ENCODE measurements at regions not wholly inside any gene's neighbourhood (a gene's known extent, or its start where the extent isn't known, plus 50 kb on each side); places are given as distances from the start of the nearest gene placed in this dataset.

DNA sequence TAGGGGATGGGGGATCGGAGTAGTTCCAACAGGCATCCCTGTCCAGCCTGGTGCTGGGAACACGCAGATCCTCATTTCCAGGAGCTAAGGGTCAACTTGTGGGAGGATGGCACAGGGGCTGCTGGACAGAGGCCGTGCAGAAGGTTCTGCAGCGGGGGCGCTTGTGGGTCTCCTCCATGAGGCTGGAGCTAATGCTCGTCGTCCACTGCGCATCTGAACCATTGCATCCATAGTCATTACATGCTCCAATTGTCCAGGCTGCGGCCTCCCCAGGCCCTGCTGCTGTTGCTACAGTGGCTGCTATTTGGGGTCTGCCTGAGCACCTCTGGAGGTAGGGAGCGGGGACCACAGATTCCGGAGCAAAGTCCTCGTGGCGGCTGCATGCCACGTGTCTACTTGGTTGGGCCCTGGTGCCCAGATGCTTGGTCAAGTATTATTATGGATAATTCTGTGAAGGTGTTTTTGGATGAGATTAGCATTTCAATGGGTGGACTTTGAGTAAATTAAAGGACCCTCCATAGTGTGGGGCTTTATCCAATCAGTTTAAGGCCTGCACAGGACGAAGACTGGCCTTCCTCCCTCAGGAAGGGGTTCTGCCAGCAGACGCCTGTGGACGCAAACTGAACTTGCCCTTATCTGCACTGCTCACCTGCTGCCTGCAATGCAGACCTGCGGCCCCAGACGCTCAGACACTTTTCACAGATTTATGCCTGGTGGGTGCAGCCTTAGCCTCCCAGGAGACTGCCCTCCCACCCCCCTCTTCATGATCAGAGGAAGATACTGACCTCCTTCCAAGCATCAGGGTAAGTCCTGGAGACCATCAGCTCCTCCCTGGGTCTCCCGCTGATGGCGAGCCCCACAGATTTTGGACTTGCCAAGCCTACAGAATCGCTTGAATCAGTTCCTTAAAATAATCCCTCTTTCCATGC is 127.5 kb upstream of the IRX4 start:
- Mint-ChIP-seq H3K27me3 (ENCODE audit: low read depth) (no peaks in the 10 kb centered on the region), H3K9me3 (no peaks in the 10 kb centered on the region), H3K36me3 (ENCODE audit: low read depth) (no peaks in the 10 kb centered on the region), H3K4me3 (ENCODE audit: low read depth) (no peak overlapping the region), H3K27ac (no peak overlapping the region), H3K4me1 (ENCODE audit: low read depth) (no peaks in the 10 kb centered on the region)
- intact Hi-C loops (cut with micrococcal nuclease) = loop anchor here (10.0 kb wide), 1 partner anchor 245 kb away; no protein-coding TSS in a partner anchor
- DNase-seq (ENCODE audit: low spot score) = no peak

DNA sequence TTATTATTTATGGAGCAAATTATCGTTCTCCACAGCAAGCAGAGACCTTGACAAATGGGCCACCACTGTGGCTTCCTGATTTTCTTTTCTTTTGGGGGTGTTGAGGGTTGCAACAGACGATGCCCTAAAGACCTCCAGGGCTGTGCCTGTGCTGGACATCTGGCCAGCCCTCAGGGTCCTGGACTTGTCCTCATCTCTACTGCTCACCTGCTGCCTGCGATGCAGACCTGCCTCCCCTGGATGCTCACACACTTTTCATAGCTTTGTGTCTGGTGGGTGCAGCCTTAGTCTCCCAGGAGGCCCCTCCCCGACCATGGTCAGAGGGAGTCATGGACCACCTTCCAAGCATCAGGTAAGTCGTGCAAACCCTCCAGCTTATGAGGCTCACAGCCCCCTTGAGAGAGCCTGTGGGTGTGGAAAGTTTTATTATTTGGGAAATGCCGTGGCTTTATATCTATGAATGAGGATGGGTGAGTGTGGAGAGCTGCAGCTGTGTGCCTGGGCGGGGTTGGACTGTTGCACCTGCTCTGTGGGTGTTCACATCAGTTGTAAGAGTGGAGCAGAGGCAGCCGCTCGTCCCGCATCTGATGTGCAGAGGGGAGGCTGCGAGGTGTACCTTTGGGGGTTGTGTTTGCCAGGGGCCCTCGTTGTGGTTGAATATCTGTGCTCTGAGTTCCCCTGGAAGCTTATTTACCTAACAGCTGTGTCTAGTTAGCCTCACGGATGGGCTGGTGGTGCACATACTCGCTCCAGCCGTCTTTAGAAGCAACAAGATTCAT is 126.3 kb upstream of the IRX4 start:
- Mint-ChIP-seq H3K36me3 (ENCODE audit: low read depth) (no peaks in the 10 kb centered on the region), H3K9me3 (no peaks in the 10 kb centered on the region), H3K4me1 (ENCODE audit: low read depth) (no peaks in the 10 kb centered on the region), H3K27me3 (ENCODE audit: low read depth) (no peaks in the 10 kb centered on the region), H3K4me3 (ENCODE audit: low read depth) (no peak overlapping the region), H3K27ac (no peak overlapping the region)
- intact Hi-C loops (cut with micrococcal nuclease) = no loop called here
- DNase-seq (ENCODE audit: low spot score) = no peak

DNA sequence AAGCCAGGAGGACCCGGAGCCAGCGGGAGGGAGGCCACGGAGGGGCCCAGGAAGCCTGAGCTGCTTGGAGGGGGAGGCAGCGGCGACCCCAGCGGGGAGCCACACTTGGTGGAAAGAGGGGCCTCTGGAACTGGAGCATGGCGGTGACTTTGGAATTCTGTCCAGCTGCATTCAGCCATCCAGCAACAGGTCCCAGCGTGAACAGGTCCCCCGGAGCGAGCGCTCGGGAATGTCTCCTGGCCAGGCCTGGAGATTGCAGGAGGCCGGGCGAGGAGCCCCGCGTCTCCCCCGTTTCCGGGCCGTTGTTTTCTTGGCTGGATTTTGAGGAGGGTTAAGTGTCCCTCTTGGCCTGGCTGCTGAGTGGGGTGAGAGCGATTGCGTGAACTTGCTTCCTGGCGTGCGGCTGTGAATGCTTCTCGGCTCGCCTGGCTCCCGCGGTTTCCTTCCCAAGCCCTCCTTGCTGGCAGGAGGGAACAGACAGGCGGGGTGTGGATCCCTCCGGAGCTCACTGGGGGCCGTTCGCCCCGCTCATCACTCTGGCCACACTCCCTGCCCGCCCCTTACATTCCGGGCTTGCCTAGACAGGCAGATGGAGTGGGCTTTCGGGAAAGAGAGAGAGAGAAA is 125.3 kb upstream of the IRX4 start:
- Mint-ChIP-seq H3K4me1 (ENCODE audit: low read depth) (no peaks in the 10 kb centered on the region), H3K36me3 (ENCODE audit: low read depth) (no peaks in the 10 kb centered on the region), H3K9me3 (no peaks in the 10 kb centered on the region), H3K4me3 (ENCODE audit: low read depth) (no peak overlapping the region), H3K27me3 (ENCODE audit: low read depth) (no peaks in the 10 kb centered on the region), H3K27ac (no peak overlapping the region)
- intact Hi-C loops (cut with micrococcal nuclease) = no loop called here
- no peak for DNase-seq (ENCODE audit: low spot score)

DNA sequence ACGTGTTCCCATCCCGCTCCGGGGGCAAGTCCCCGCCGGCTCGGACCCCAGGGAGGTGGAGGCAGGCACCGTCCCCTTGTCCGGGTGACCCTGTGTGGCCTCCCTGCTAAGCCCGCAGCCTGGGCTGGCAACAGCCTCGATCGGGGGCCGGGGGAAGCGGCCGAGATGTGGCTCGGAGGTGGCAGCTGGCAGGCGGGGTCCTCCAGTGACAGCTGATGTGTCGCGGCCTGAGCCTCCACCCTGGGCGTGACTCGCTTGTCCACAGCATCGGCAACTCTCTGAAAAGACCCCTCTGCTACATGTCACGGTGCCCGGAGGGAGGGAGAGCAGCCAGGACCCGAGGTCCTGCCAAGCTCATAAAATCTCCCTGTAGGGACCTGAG is 124.8 kb upstream of the IRX4 start:
- intact Hi-C loops (cut with micrococcal nuclease) = no loop called here
- no peaks in the 10 kb centered on the region for H3K9me3 Mint-ChIP-seq
- H3K4me1 Mint-ChIP-seq (ENCODE audit: low read depth) = no peaks in the 10 kb centered on the region
- H3K27ac Mint-ChIP-seq = no peak overlapping the region
- no peak overlapping the region for H3K4me3 Mint-ChIP-seq (ENCODE audit: low read depth)
- H3K27me3 Mint-ChIP-seq (ENCODE audit: low read depth) = no peaks in the 10 kb centered on the region
- no peaks in the 10 kb centered on the region for H3K36me3 Mint-ChIP-seq (ENCODE audit: low read depth)
- no peak for DNase-seq (ENCODE audit: low spot score)

DNA sequence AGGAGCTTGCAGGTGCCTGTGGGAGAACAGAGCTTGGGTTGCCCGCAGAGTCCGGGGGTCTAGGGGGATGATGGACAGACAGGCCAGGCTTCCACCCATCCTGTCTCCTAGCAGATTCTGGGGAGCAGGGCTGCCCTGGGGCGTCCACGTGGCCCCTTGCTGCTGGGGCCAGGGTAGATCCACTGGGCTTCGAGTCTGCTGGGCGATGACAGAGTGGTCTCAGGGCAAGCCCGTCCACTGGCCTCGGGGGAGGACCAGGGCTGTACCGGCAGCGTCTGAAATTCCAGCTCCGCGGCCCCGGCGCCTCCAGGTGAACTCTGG is 124.2 kb upstream of the IRX4 start:
- Mint-ChIP-seq H3K27me3 (ENCODE audit: low read depth) (no peaks in the 10 kb centered on the region), H3K9me3 (no peaks in the 10 kb centered on the region), H3K4me1 (ENCODE audit: low read depth) (no peaks in the 10 kb centered on the region), H3K27ac (no peak overlapping the region), H3K36me3 (ENCODE audit: low read depth) (no peaks in the 10 kb centered on the region), H3K4me3 (ENCODE audit: low read depth) (no peak overlapping the region)
- no peak for DNase-seq (ENCODE audit: low spot score)
- intact Hi-C loops (cut with micrococcal nuclease) = no loop called here

DNA sequence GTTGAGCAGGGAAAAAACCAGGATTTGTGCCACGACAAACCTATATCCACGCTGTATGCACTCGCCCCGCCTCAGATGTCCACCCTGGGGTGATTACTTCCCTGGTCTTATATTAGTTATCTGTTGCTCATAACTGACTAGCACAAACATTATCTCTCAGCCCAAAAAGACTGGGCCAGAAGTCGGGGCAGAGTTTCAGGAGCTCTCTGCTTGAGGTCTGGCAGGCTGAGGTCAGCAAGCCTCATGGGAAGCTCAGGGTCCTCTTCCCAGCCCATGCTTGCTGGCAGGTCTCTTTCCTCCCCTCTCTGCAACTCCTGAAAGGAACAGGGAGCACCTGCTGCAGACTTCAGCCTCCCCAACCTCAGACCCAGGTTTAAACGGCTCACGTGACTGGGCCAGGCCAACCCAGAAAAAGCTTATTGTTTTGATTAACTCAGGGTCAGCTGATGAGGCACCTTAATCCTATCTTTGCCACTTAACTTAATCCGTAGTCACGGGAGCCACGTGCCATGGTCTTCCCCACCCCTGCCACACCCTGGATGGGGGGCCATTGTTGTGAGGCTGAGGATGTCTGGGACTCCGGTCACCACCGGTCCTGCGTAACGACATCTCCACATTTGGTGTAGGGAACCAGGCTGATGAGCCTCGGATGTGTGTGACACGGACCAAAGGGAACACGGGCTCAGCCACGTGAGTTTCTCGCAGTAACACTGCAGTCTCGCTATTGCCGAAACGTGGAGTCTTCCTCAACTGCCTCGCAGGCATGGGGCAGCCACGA is 123.7 kb upstream of the IRX4 start:
- no peak for DNase-seq (ENCODE audit: low spot score)
- no peak overlapping the region for H3K27ac Mint-ChIP-seq
- no peaks in the 10 kb centered on the region for H3K4me1 Mint-ChIP-seq (ENCODE audit: low read depth)
- no peaks in the 10 kb centered on the region for H3K9me3 Mint-ChIP-seq
- H3K27me3 Mint-ChIP-seq (ENCODE audit: low read depth) = no peaks in the 10 kb centered on the region
- no peaks in the 10 kb centered on the region for H3K36me3 Mint-ChIP-seq (ENCODE audit: low read depth)
- intact Hi-C loops (cut with micrococcal nuclease) = no loop called here
- no peak overlapping the region for H3K4me3 Mint-ChIP-seq (ENCODE audit: low read depth)

DNA sequence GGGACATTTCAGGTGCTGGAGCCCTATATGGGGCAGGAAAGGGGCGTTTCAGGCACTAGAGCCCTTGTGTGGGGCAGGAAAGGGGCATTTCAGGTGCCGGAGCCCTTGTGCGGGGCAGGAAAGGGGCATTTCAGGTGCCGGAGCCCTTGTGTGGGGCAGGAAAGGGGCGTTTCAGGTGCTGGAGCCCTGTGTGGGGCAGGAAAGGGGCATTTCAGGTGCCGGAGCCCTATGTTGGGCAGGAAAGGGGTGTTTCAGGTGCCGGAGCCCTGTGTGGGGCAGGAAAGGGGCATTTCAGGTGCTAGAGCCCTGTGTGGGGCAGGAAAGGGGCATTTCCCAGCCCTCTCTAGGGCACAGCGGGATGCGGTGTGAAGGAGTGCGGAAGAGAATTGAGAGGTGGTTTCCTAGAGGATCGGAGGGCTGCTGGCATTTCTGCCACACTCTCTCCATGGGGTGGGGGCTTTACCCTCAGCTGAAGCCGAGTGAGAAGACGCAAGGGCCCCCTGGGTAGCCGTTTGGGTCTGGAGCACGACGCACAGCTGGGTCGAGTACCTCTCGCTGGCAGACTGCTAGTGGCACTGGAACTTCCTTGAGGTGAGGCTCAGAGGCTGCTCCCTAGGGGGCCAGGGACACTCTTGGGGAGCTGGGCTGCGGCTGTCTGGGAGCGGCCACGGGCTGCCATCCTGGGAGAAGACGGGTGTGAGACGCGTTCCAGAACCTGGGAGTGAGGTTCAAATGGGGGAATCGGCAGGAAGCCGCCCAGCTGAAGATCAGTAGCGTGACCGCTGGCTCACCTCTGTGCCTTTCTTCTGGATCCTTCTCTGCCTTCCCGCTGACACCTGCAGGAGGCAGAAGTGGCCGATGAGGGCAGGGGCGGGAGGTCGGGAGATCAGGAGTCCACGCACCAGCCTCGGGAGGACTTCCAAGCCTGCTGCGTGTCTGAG is 122.6 kb upstream of the IRX4 start:
- no peak for DNase-seq (ENCODE audit: low spot score)
- Mint-ChIP-seq H3K9me3 (no peaks in the 10 kb centered on the region), H3K36me3 (ENCODE audit: low read depth) (no peaks in the 10 kb centered on the region), H3K27ac (no peak overlapping the region), H3K27me3 (ENCODE audit: low read depth) (no peaks in the 10 kb centered on the region), H3K4me3 (ENCODE audit: low read depth) (no peak overlapping the region), H3K4me1 (ENCODE audit: low read depth) (no peaks in the 10 kb centered on the region)
- intact Hi-C loops (cut with micrococcal nuclease) = no loop called here

DNA sequence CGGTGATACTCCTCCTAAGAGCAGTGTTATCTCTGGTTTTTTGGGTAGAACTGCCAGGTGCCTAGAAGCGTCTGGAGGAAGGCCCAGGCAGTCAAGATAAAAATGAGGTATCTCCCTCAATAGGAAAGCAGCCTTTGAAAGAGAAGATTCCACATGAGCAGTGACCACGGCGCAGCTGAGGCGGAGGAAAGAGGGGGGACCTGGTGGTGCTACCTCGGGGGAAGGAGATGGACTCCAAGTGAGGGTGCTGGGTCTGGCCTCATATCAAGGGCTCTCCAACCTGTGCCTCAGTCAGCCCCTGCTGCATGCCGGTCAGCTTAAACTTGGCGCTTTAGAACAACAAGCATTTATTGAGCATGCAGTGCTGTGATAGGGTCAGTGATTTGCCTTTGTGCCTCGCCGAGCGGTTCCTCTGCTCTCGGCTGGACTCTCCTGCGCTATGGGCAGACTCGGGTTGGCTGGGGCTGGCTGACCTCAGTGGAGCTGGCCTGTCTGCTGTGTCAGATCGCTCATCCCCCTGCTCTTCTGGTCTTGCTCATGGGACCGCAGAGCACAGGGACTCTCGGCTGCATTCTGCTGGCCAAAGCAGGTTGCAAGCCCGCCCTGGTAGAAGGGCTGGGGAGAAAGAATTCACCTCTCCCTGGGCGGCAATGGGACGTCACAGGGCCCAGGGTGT is 121.1 kb upstream of the IRX4 start:
- no peaks in the 10 kb centered on the region for H3K9me3 Mint-ChIP-seq
- H3K4me1 Mint-ChIP-seq (ENCODE audit: low read depth) = no peaks in the 10 kb centered on the region
- no peaks in the 10 kb centered on the region for H3K36me3 Mint-ChIP-seq (ENCODE audit: low read depth)
- DNase-seq (ENCODE audit: low spot score) = no peak
- intact Hi-C loops (cut with micrococcal nuclease) = no loop called here
- H3K4me3 Mint-ChIP-seq (ENCODE audit: low read depth) = no peak overlapping the region
- no peak overlapping the region for H3K27ac Mint-ChIP-seq
- H3K27me3 Mint-ChIP-seq (ENCODE audit: low read depth) = no peaks in the 10 kb centered on the region

DNA sequence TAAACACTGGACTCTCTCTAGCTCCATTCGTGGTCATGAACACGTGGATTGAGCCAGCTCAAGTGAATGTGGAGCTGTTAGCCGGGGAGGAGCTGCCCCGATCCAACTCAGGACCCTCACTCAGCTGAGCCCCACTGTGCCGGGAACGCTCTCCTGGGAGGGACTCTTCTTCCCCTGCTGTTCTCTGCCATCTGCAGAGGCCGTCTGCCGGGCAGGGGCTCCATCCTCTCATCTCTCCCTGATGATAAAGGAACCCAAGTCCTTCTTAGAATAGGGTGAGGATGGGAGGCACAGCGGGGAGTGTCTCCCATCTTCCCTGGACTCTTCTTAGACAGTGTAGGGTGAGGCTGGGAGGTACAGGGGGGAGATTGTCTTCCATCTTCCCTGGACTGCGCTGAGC is 120.5 kb upstream of the IRX4 start:
- Mint-ChIP-seq H3K27me3 (ENCODE audit: low read depth) (no peaks in the 10 kb centered on the region), H3K27ac (no peak overlapping the region), H3K4me3 (ENCODE audit: low read depth) (no peak overlapping the region), H3K9me3 (peaks cover under 1% of the 10 kb centered on the region), H3K4me1 (ENCODE audit: low read depth) (no peaks in the 10 kb centered on the region), H3K36me3 (ENCODE audit: low read depth) (no peaks in the 10 kb centered on the region)
- no peak for DNase-seq (ENCODE audit: low spot score)
- intact Hi-C loops (cut with micrococcal nuclease) = no loop called here

DNA sequence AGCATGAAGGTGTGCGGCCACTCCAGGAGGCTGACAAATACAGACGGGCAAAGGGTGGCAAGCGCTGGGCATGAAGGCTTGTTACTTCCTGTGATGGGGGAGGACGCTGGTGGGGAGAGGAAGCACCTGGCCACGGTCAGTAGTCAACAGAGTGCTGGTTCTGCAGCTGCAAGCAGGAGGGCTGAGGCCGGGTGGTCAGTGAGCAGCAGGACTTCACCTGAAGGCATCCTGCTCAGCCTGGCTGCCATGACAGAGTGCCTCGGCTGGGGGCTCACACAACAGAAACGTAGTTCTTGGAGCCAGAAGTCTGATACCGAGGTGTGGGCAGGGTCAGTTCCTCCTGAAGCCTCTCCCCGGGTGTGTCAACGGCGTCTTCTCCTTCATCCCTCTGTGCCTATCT is 118.6 kb upstream of the IRX4 start:
- Mint-ChIP-seq H3K9me3 (peaks cover 5% of the 10 kb centered on the region), H3K4me3 (ENCODE audit: low read depth) (no peak overlapping the region), H3K4me1 (ENCODE audit: low read depth) (no peaks in the 10 kb centered on the region), H3K27me3 (ENCODE audit: low read depth) (no peaks in the 10 kb centered on the region), H3K27ac (no peak overlapping the region), H3K36me3 (ENCODE audit: low read depth) (no peaks in the 10 kb centered on the region)
- no peak for DNase-seq (ENCODE audit: low spot score)
- intact Hi-C loops (cut with micrococcal nuclease) = no loop called here

DNA sequence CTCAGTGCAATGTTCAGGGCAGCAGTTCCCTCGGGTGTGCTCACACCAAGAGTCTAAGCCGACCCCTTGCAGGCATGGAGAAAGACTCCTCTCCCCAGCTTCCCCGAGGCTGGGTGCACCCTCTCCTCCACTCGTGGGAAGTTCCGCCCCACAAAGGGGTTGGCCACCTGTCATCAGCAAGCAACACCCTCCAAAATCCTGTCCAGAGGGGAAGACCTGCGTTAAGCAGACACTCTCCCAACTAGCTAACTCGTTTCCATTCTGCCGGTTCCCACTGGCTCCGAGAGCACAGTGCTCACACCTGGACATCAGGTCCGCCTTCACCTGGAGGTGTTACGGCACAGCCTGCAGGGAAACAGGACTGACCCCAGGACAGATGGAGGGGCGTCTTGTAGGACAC is 117.9 kb upstream of the IRX4 start:
- H3K27ac Mint-ChIP-seq = no peak overlapping the region
- no peaks in the 10 kb centered on the region for H3K36me3 Mint-ChIP-seq (ENCODE audit: low read depth)
- H3K9me3 Mint-ChIP-seq = peaks cover 5% of the 10 kb centered on the region
- no peak overlapping the region for H3K4me3 Mint-ChIP-seq (ENCODE audit: low read depth)
- DNase-seq (ENCODE audit: low spot score) = no peak
- intact Hi-C loops (cut with micrococcal nuclease) = no loop called here
- H3K4me1 Mint-ChIP-seq (ENCODE audit: low read depth) = no peaks in the 10 kb centered on the region
- no peaks in the 10 kb centered on the region for H3K27me3 Mint-ChIP-seq (ENCODE audit: low read depth)

Measured in activated T-helper 2 cell treated with anti-CD3 and anti-CD28 coated beads, Interferon-gamma antibody, Interleukin-2, Interleukin-4, amounts not matched to agents 10 μg/mL and 5 μg/mL and 100 μg/mL, durations not matched to agents 14 hours and 24 hours and 36 hours (primary cell).